Activated naive CD8-positive, alpha-beta T cell treated with anti-CD3 and anti-CD28 coated beads, Interleukin-2, amount 10 ng/mL, durations not matched to agents 7 days and 5 days (primary cell): ENCODE measurements at regions not wholly inside any gene's neighbourhood (a gene's known extent, or its start where the extent isn't known, plus 50 kb on each side); places are given as distances from the start of the nearest gene placed in this dataset.

Experiments
- ATAC-seq: fragments of 150-1000 bp; cut with Tn5 transposase; one replicate; pipeline ENCODE4 v1.10.0; 2021; ENCODE audit warnings: low read depth, moderate library complexity
- POLR2A ChIA-PET: fragments of 350-600 bp; sonication (Branson Sonifier 250); formaldehyde crosslinking; loops from one replicate; lab custom pipeline; 2021; ENCODE audit warnings: antibody characterized with exemption; lab: Charles Lee
- DNase-seq: peaks from one replicate; pipeline ENCODE4 v3.0.0; 2021
- H3K27ac Mint-ChIP-seq: one replicate; pipeline ENCODE4 v1.8.0; 2022; ENCODE audit warnings: mild to moderate bottlenecking, mixed read lengths
- H3K27me3 Mint-ChIP-seq: one replicate; pipeline ENCODE4 v1.8.0; 2022; ENCODE audit warnings: mild to moderate bottlenecking, moderate library complexity, mixed read lengths
- H3K36me3 Mint-ChIP-seq: one replicate; pipeline ENCODE4 v1.8.0; 2021; ENCODE audit warnings: mild to moderate bottlenecking, mixed read lengths
- H3K4me1 Mint-ChIP-seq: one replicate; pipeline ENCODE4 v1.8.0; 2021; ENCODE audit warnings: mixed read lengths
- H3K4me3 Mint-ChIP-seq: one replicate; pipeline ENCODE4 v1.8.0; 2022; ENCODE audit warnings: mild to moderate bottlenecking, moderate library complexity, mixed read lengths
- H3K9me3 Mint-ChIP-seq: one replicate; pipeline ENCODE4 v1.8.0; 2021; ENCODE audit warnings: mixed read lengths

DNA sequence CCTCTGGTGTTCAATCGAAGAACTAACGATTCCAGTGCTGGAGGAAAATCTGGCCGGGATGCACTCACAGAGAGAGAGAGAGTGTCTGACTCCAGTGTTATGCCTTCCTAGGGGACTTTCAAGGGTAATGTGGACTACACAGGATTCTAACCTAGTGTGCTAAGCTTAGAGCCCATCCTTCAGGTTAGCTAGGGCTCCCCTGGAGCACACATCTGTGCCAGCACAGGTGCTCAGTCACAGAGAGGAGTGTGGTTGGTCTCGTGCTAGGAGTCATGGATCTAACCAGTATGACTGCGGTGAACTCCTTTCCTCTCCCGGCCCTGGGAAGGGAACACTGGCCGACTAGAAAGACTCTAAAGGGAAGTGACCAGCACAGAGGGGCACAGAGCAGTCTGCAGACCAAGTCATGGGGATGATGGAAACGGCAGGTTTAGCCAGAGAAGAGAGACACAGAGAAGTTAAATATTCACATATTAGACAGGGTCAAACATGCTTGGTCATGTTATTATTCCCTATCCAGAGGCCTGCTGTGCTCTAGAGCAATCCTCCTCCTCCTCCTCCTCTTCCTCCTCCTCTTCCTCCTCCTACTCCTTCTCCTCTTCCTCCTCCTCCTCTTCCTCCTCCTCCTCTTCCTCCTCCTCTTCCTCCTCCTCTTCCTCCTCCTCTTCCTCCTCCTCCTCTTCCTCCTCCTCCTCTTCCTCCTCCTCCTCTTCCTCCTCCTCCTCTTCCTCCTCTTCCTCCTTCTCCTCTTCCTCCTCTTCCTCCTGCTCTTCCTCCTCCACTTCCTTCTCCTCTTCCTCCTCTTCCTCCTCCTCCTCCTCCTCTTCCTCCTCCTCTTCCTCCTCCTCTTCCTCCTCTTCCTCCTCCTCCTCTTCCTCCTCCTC is 280.3 kb downstream of the XXYLT1 start:
- Mint-ChIP-seq H3K4me3 (no peak overlapping the region), H3K36me3 (no peaks in the 10 kb centered on the region), H3K4me1 (no peaks in the 10 kb centered on the region), H3K27me3 (peaks cover 5% of the 10 kb centered on the region), H3K27ac (no peak overlapping the region), H3K9me3 (no peaks in the 10 kb centered on the region)
- POLR2A ChIA-PET, result no interaction called here
- DNase-seq (no peak), ATAC-seq (no peak)

DNA sequence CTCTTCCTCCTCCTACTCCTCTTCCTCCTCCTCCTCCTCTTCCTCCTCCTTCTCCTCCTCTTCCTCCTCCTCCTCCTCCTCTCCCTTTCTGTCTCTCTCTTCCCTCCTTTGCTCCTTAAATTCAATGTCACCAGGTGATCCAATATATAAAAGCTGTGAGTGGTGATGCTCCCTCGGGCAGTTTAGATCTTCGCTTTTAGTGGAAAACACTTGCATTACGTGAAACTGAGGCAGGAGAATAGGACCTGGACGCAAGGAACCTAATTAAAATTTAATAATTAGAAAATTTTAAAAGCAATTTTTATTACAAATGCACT is 279.7 kb downstream of the XXYLT1 start:
- ATAC-seq (no peak), DNase-seq (no peak)
- Mint-ChIP-seq H3K36me3 (no peaks in the 10 kb centered on the region), H3K4me1 (no peaks in the 10 kb centered on the region), H3K27me3 (peaks cover 3% of the 10 kb centered on the region), H3K4me3 (no peak overlapping the region), H3K27ac (no peak overlapping the region), H3K9me3 (no peaks in the 10 kb centered on the region)
- POLR2A ChIA-PET, result no interaction called here

DNA sequence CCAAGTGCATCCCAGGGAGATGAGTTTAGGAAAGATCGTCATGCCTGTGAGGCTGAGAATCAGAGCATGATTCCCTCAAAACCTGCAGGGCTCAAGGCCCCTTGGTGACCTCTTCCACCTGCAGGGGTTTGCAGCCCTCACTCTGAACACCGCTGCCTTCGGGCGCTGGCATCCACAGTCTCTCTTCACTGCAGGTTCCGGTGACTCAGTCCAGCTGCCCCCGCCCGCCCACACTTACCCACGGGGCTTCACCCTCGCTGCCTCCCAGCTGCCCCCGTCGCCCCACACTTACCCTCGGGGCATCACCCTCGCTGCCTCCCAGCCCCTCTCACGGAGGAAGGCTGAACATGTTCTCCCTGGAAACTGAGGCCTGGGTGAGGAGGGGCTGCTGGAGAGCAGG is 277.1 kb downstream of the XXYLT1 start:
- Mint-ChIP-seq H3K4me1 (no peaks in the 10 kb centered on the region), H3K27me3 (peaks cover 5% of the 10 kb centered on the region), H3K27ac (no peak overlapping the region), H3K9me3 (no peaks in the 10 kb centered on the region), H3K36me3 (no peaks in the 10 kb centered on the region), H3K4me3 (no peak overlapping the region)
- no peak for DNase-seq
- POLR2A ChIA-PET, result no interaction called here
- no peak for ATAC-seq

DNA sequence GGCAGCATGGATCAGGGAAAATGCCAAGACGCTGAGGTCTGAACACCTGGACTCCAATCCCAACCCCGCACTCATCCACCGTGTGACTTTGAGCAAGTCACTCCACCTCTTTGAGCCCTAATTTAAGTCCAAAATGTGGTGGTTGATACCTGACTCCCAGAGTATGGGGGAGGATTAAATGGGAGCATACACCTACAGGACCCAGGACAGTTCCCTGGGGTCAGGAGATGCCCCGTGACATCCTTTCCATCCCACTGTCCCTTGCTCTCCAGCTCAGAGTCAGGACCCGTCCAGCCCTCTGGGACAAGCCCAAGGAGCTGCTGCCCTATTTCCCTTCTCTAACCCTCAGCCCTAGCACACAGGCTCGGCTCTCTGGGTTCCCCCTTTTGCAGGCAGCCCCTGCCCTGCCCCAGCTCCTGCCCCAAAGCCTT is 276.4 kb downstream of the XXYLT1 start:
- Mint-ChIP-seq H3K36me3 (no peaks in the 10 kb centered on the region), H3K9me3 (no peaks in the 10 kb centered on the region), H3K4me3 (no peak overlapping the region), H3K27ac (no peak overlapping the region), H3K4me1 (no peaks in the 10 kb centered on the region), H3K27me3 (peaks cover 7% of the 10 kb centered on the region)
- POLR2A ChIA-PET, result no interaction called here
- ATAC-seq, result no peak
- DNase-seq, result no peak

DNA sequence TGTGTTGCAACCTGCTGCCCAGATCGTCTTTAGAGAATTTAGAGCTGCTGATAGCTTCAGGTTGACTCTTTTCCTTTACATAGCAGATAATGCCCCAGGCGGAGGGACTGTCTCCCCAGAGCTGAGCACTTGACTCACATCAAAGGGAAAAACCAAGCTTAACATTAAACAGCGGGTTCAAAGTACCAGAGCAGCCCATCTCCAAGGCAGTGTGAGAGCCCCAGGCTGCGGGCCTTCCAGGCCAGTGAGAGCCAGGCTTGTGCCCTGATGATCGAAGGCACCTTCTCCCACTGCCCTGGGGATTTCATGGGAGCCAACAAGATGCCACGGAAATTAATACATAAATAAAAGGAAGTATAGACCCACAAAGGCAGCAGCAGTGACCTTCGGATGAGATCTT is 275.6 kb downstream of the XXYLT1 start:
- no peaks in the 10 kb centered on the region for H3K4me1 Mint-ChIP-seq
- no peaks in the 10 kb centered on the region for H3K9me3 Mint-ChIP-seq
- POLR2A ChIA-PET, result no interaction called here
- no peak for DNase-seq
- no peaks in the 10 kb centered on the region for H3K36me3 Mint-ChIP-seq
- no peak for ATAC-seq
- H3K4me3 Mint-ChIP-seq, result no peak overlapping the region
- no peak overlapping the region for H3K27ac Mint-ChIP-seq
- peaks cover 12% of the 10 kb centered on the region for H3K27me3 Mint-ChIP-seq

DNA sequence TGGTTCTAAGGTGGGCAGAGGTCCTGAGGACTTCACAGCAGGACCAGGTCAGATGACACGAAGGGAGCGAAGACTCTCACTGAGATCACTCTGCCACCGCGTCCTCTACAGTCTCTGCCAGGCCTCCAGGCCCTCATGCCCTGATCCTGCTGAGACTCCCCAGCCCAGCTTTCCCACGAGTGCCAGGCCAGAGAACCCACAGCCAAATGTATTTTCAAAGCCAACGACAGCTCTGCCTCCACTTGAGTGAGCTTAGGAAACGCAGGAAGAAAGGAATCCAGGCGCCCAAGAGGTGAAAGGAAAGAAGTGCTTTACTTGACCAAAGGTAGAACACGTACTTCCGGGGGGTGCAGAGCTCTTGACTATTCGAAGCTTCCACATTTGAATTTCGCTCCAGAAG is 275.0 kb downstream of the XXYLT1 start:
- POLR2A ChIA-PET, result no interaction called here
- Mint-ChIP-seq H3K36me3 (no peaks in the 10 kb centered on the region), H3K9me3 (no peaks in the 10 kb centered on the region), H3K4me1 (no peaks in the 10 kb centered on the region), H3K27me3 (peaks cover 15% of the 10 kb centered on the region), H3K4me3 (no peak overlapping the region), H3K27ac (no peak overlapping the region)
- DNase-seq (no peak), ATAC-seq (no peak)

DNA sequence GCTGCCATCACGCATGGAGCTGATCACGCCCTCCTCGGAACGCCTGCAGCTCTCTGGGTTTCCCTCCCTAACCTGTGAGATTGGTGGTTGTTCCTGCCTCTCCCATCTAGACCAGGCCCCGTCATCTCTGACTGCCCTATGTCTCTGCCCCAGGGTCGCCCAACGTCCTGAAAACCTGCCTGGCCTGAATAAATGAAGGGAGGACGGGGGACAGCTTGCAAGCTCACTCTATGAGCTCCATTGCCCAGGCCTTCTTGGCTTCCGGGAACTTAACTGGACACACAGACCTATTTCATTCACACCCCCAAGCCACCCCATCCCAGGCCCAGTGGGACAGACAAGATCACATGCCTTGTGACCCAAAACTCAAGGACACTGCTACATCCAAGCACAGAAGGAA is 274.2 kb downstream of the XXYLT1 start:
- Mint-ChIP-seq H3K27me3 (peaks cover 20% of the 10 kb centered on the region), H3K4me1 (no peaks in the 10 kb centered on the region), H3K9me3 (no peaks in the 10 kb centered on the region), H3K4me3 (no peak overlapping the region), H3K36me3 (no peaks in the 10 kb centered on the region), H3K27ac (no peak overlapping the region)
- ATAC-seq, result no peak
- DNase-seq, result no peak
- POLR2A ChIA-PET, result no interaction called here

DNA sequence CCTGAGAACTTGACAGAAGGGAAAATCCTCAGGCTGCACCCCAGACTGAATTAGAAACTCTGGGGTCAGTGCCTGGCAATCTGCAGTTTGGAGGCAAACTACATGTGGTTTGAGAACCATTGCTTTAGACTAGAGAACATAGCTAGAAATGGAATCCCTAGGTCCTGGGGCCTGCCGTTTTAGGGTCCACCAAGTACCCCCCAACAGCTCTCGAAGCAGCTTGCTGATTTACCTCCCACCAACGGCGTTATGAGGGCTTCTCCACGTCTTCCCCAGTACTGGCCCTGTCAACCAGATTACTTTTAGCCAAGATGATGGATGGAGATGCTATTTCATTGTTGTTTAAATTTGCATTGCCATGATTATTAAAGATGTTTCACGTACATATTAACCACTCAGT is 272.5 kb downstream of the XXYLT1 start:
- no peak overlapping the region for H3K4me3 Mint-ChIP-seq
- H3K9me3 Mint-ChIP-seq, result no peaks in the 10 kb centered on the region
- H3K27me3 Mint-ChIP-seq, result peaks cover 28% of the 10 kb centered on the region
- ATAC-seq, result no peak
- H3K36me3 Mint-ChIP-seq, result no peaks in the 10 kb centered on the region
- DNase-seq, result no peak
- H3K4me1 Mint-ChIP-seq, result peaks cover 3% of the 10 kb centered on the region
- no peak overlapping the region for H3K27ac Mint-ChIP-seq
- POLR2A ChIA-PET, result no interaction called here

DNA sequence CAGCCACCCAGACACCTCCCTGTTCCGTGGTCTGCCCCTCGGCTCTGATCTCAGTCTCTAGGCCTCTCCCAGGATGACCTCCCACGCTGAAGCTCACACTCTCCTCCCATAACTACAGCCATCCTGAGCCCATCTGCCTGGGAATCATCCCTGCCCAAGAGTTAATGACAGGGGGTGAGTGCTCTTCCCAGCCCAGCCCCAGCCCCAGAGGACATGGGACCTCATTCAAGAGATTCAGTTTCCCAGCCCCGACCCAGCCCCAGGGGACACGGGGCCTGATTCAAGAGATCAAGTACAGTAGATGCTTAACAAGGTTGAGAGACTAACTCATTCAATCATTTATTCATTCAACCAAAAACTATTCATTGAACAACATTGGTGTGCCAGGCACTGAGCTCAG is 272.0 kb downstream of the XXYLT1 start:
- Mint-ChIP-seq H3K4me1 (peaks cover 3% of the 10 kb centered on the region), H3K4me3 (no peak overlapping the region)
- POLR2A ChIA-PET, result no interaction called here

DNA sequence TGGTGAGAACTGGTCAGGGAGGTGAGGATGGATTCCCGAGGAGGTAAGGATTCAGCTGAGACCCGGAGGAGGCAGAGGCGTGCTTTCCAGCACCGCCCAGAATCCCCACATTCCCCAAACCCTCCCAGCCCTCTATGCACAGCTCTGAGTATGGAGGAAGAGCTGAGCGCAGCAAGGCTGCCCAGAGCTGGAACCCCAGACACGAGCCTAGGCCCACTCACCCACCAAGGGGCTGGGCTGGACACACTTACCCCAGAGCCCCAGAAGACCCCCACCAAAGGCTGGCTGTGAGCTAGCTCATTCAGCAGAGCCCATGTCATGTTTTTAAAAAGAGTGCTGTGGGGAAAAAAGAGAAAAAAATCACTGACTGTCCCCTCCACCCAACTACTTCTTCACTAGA is 271.5 kb downstream of the XXYLT1 start:
- Mint-ChIP-seq H3K9me3 (no peaks in the 10 kb centered on the region), H3K27me3 (peaks cover 29% of the 10 kb centered on the region), H3K4me1 (peaks cover 3% of the 10 kb centered on the region), H3K4me3 (no peak overlapping the region), H3K36me3 (no peaks in the 10 kb centered on the region), H3K27ac (no peak overlapping the region)
- no peak for DNase-seq
- POLR2A ChIA-PET, result no interaction called here
- no peak for ATAC-seq

More for the DNA sequence above, 272.0 kb downstream of the XXYLT1 start:
- no peak for DNase-seq
- Mint-ChIP-seq H3K9me3 (no peaks in the 10 kb centered on the region), H3K27me3 (peaks cover 29% of the 10 kb centered on the region), H3K27ac (no peak overlapping the region), H3K36me3 (no peaks in the 10 kb centered on the region)
- ATAC-seq, result no peak

DNA sequence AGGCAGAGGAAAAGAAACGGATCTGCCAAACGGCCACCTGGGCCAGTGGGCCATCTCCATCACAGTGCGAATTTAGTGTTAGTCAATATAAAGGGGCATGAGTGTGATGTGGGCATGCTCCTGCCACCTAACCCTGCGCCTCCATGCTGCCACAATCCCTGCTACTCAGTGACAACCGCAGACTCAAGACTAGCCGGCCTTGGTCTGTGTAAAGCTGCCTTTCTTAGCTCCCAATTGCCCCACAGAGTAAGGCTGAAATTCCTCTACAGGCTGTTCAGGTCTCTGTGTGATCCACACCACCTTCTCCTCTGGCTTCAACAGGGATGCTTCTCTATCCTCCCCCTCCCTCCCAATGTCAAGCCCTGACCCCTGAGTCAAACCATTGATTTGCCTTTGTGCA is 269.7 kb downstream of the XXYLT1 start:
- Mint-ChIP-seq H3K36me3 (no peaks in the 10 kb centered on the region), H3K9me3 (no peaks in the 10 kb centered on the region), H3K27ac (no peak overlapping the region), H3K27me3 (peaks cover 27% of the 10 kb centered on the region), H3K4me1 (peaks cover 3% of the 10 kb centered on the region), H3K4me3 (no peak overlapping the region)
- DNase-seq, result no peak
- no peak for ATAC-seq
- POLR2A ChIA-PET, result no interaction called here

DNA sequence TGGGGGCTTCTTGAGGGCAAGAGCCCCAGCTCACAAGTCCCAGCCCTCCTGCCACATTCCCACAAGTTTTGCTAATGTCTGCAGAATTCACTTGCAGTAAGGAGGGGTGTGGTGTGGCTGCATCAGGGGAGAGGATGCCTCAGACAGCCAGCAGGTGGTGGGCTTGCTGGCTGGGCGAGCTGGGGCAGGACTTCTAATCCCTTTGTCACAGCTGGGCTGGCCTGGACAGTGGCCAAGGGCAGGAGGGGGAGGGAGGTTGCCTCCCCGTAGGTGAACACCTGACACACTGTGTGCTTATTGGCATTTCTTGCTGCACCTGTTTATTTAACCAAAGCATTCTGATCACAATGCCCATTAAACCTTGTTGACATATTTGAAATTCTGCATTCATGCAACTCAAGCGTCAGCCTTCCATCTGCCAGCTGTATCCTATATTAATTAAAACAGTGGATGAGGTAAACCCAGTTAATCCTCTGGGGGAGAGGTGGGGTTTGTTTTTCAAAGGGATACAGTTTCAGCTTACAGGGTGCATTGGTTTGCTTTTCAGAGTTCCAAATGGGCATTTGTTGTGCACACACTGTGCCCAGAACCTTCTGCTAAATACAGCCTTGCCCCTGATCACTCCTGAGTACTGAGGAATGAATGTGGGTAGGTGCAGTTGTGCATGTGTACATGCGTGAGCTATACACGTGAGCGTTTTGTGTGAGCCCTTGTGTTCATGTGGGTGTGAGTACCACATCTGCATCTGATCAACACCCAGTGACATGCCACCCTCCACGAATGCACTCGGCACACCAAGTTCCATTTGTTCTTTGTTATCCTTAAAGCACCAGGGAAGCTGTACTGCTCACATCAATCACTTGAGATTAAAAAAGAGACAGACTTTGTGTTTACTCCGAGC is 268.7 kb downstream of the XXYLT1 start:
- no peaks in the 10 kb centered on the region for H3K36me3 Mint-ChIP-seq
- no peak for ATAC-seq
- peak; percentile 41 for DNase-seq
- peaks cover 27% of the 10 kb centered on the region for H3K27me3 Mint-ChIP-seq
- H3K4me3 Mint-ChIP-seq, result no peak overlapping the region
- H3K27ac Mint-ChIP-seq, result no peak overlapping the region
- H3K4me1 Mint-ChIP-seq, result peaks cover 3% of the 10 kb centered on the region
- POLR2A ChIA-PET, result no interaction called here
- no peaks in the 10 kb centered on the region for H3K9me3 Mint-ChIP-seq

DNA sequence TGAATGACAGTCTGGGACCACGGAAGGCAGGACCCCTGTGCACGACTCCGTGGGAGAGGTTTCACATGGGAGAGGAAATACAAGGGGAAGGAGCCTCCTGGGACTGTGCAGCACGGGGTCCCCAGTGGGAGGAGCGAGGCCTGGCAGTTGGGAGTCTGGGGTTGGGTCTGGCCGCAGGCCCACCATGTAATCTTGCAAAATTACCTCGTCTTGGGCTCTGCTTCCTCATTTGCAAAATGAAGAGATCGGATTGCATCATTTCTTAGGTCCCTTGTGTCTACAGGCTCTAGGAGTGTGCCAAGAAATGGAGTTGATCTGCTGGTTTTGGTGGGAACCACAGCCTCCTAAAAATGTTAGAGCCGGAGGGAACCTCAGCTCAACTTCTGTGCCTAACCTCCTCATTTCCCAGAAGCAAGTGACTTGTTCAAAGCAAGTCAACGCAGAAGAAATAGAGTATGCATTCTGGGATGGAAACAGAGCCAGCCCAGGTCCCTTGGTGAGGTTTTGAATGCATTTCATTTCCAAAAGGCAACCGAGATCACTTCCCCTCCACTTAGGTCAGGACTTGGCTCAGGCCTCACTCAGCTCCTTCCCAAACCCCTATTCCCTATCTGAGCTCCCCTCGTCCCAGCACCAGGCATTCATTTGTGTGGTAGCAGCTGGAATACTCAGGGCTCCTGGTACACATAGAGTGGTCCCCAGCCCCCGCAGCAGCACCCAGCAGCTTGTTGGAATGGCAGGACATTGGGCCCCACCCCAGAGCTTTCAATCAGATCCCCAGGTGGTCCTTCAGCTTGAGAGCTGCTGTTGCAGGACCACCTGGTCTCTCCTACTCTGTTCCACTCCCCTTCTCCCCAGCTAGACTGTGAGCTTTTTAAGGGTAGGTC is 267.7 kb downstream of the XXYLT1 start:
- Mint-ChIP-seq H3K4me3 (no peak overlapping the region), H3K36me3 (no peaks in the 10 kb centered on the region), H3K27me3 (peaks cover 25% of the 10 kb centered on the region), H3K4me1 (peaks cover 3% of the 10 kb centered on the region), H3K9me3 (no peaks in the 10 kb centered on the region), H3K27ac (no peak overlapping the region)
- POLR2A ChIA-PET, result no interaction called here
- ATAC-seq (no peak), DNase-seq (no peak)
